Left ventricle myocardium inferior (tissue), 1 donor: ENCODE measurements at regions not wholly inside any gene's neighbourhood (a gene's known extent, or its start where the extent isn't known, plus 50 kb on each side); places are given as distances from the start of the nearest gene placed in this dataset.

Experiments
- DNase-seq: peaks from one replicate; pipeline ENCODE4 v3.0.0-alpha.2; 2020
- H3K27ac ChIP-seq: fragments of 200-600 bp; replicated peaks from 2 replicates; pipeline ENCODE4 v1.8.0; 2021
- H3K27me3 ChIP-seq: fragments of 200-600 bp; 2 replicates; pipeline ENCODE4 v1.8.0; 2021; ENCODE audit warnings: low read depth
- H3K36me3 ChIP-seq: fragments of 200-600 bp; 2 replicates; pipeline ENCODE4 v1.8.0; 2021
- H3K4me1 ChIP-seq: fragments of 200-600 bp; 2 replicates; pipeline ENCODE4 v1.8.0; 2021
- H3K4me3 ChIP-seq: fragments of 200-600 bp; 2 replicates; pipeline ENCODE4 v1.8.0; 2021; ENCODE audit warnings: mild to moderate bottlenecking, moderate library complexity
- H3K9me3 ChIP-seq: fragments of 200-600 bp; replicated peaks from 2 replicates; pipeline ENCODE4 v1.8.0; 2021
- CTCF ChIP-seq: fragments of 200-600 bp; IDR thresholded peaks from 2 replicates; pipeline ENCODE4 v1.8.0; 2021; ENCODE audit warnings: antibody characterized with exemption, mild to moderate bottlenecking, borderline replicate concordance
- intact Hi-C: fragments of 100-400 bp; cut with micrococcal nuclease; formaldehyde crosslinking; loops from one replicate; pipeline ENCODE4 v1.11.0; 2022
- donor health status: DM: no; HTN: yes; CAD: no; lungs with severe emphysema.

- Histone ChIP-seq H3K4me1 (no peaks in the 10 kb centered on the region), H3K27ac (no peak overlapping the region), H3K36me3 (no peaks in the 10 kb centered on the region), H3K9me3 (no peaks in the 10 kb centered on the region), H3K4me3 (no peak overlapping the region), H3K27me3 (no peaks in the 10 kb centered on the region)
- no peak for TF ChIP-seq CTCF
- no peak for DNase-seq
- intact Hi-C loops: no loop called here
Measured at GRCh38 chr14:40525314-40525713, 1081.4 kb upstream of the LRFN5 start.

GRCh38 chr14:40523123-40523522 is 1083.6 kb upstream of the LRFN5 start:
- H3K27ac ChIP-seq: no peak overlapping the region
- no peaks in the 10 kb centered on the region for H3K27me3 ChIP-seq
- no peaks in the 10 kb centered on the region for H3K4me1 ChIP-seq
- no peaks in the 10 kb centered on the region for H3K9me3 ChIP-seq
- no peak for TF ChIP-seq CTCF
- H3K4me3 ChIP-seq: no peak overlapping the region
- no peaks in the 10 kb centered on the region for H3K36me3 ChIP-seq
- intact Hi-C loops: no loop called here
- DNase-seq: no peak

GRCh38 chr14:40494483-40494882 is 1062.2 kb upstream of the FBXO33 start:
- no peak overlapping the region for H3K27ac ChIP-seq
- TF ChIP-seq CTCF: no peak
- intact Hi-C loops: no loop called here
- no peak overlapping the region for H3K4me3 ChIP-seq
- no peaks in the 10 kb centered on the region for H3K36me3 ChIP-seq
- H3K27me3 ChIP-seq: no peaks in the 10 kb centered on the region
- H3K4me1 ChIP-seq: no peaks in the 10 kb centered on the region
- no peak for DNase-seq
- no peaks in the 10 kb centered on the region for H3K9me3 ChIP-seq

DNA sequence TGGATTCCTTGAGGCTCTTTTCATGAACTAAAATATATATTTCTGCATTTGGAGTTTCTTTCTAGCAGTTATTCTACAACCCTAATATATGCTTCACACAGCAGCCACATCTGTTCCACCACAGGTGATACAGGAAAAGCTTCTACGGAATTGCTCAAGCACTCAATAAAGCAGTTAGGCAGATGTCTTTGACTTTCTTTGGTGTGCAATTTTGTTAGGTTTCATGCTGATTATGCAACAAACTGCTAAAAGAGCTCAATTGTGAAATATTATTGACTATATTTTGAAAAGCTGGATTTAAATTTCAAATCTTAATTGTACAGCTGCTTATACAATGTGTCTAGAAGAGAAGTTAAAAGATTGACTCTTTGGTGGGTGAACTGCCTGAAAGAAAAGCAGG is 1055.6 kb upstream of the FBXO33 start:
- Histone ChIP-seq H3K4me1 (no peaks in the 10 kb centered on the region), H3K27me3 (no peaks in the 10 kb centered on the region), H3K27ac (no peak overlapping the region), H3K4me3 (no peak overlapping the region), H3K9me3 (no peaks in the 10 kb centered on the region), H3K36me3 (no peaks in the 10 kb centered on the region)
- intact Hi-C loops: no loop called here
- TF ChIP-seq CTCF: no peak
- no peak for DNase-seq

GRCh38 chr14:40485688-40486087 is 1053.5 kb upstream of the FBXO33 start:
- Histone ChIP-seq H3K4me3 (no peak overlapping the region), H3K36me3 (no peaks in the 10 kb centered on the region), H3K27ac (no peak overlapping the region), H3K27me3 (no peaks in the 10 kb centered on the region), H3K4me1 (no peaks in the 10 kb centered on the region), H3K9me3 (no peaks in the 10 kb centered on the region)
- TF ChIP-seq CTCF: no peak
- no peak for DNase-seq
- intact Hi-C loops: no loop called here

DNA sequence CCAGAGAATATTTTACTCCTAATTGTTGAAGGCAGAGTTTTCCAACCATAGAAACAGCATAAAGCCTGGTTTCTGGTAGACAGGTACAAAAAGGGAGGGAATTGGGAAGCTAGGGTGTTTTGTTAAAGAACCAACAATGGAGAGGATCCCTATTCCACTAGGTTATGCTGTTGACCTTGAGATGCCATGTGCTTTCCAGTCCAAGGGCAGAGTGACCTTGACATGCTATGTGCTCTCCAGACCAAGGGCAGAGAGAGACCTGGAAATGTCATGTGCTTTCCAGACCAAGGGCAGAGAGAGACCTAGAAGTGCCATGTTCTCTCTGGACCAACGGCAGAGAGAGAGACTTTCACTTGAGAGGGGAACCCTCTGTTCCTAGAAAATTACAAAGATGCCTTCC is 1043.8 kb upstream of the FBXO33 start:
- Histone ChIP-seq H3K27me3 (no peaks in the 10 kb centered on the region), H3K9me3 (peaks cover 42% of the 10 kb centered on the region), H3K4me1 (no peaks in the 10 kb centered on the region), H3K27ac (no peak overlapping the region), H3K36me3 (no peaks in the 10 kb centered on the region), H3K4me3 (no peak overlapping the region)
- intact Hi-C loops: no loop called here
- DNase-seq: no peak
- TF ChIP-seq CTCF: no peak
